H1 (cell line): ENCODE measurements at regions not wholly inside any gene's neighbourhood (a gene's known extent, or its start where the extent isn't known, plus 50 kb on each side); places are given as distances from the start of the nearest gene placed in this dataset.

Experiments used
- ASH2L ChIP-seq: fragments of 200-600, 300-600 bp; sonication (generic); IDR thresholded peaks from one replicate; pipeline ENCODE4 v1.7.1; 2017; ENCODE audit warnings: low read length
- EZH2 ChIP-seq: fragments of 200-600 bp; sonication (generic); IDR thresholded peaks from 2 replicates; pipeline ENCODE4 v1.7.1; 2012; ENCODE audit warnings: low read depth, mild to moderate bottlenecking, moderate library complexity, low read length, inconsistent platforms; ENCODE audit not compliant: severe bottlenecking
- TCF12 ChIP-seq: IDR thresholded peaks from 2 replicates; pipeline ENCODE4 v1.6.1; 2011; ENCODE audit warnings: low read depth, mild to moderate bottlenecking, low read length

DNA sequence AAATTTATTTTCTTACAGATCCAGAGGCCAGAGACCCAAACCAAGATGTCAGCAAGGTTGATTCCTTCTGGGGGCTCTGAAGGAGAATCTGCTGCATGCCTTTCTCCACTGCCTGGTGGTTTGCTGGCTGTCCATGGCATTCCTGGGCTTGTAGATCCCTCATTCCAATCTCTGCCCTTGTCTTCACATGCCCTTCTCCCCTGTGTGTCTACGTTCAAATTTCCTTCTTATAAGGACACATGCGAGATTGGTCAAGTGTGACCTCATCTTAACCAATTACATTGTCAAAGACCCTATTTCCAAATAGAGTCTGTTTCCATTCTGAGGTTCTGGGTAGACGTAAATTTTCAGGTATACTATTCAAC, 84.5 kb upstream of the RAI14 start:
- no peak for TF ChIP-seq TCF12
- no peak for TF ChIP-seq EZH2
- TF ChIP-seq ASH2L: no peak
